A549 (cell line): ENCODE measurements at regions not wholly inside any gene's neighbourhood (a gene's known extent, or its start where the extent isn't known, plus 50 kb on each side); places are given as distances from the start of the nearest gene placed in this dataset.

ENCODE experiments used
- ATAC-seq, 2 experiments: fragments of 200-7000 bp in 1 of 2; fragments of >200 bp in 1 of 2; cut with Nextera tagmentation in 1 of 2; cut with Tn5 transposase in 1 of 2; 3 replicates each; pipeline versions ENCODE4 v1.8.0 to v1.9.1; 2018 to 2020; ENCODE audit warnings: mild to moderate bottlenecking in 1 of 2, moderate library complexity in 1 of 2
- CTCF ChIA-PET: fragments of 300-600 bp; sonication (Branson Sonifier 250); formaldehyde crosslinking; extraction: SDS; loops from one replicate; lab custom pipeline; 2021; ENCODE audit warnings: antibody characterized with exemption, inconsistent platforms; lab: Yijun Ruan, JAX
- POLR2A ChIA-PET: fragments of 350-600 bp; formaldehyde crosslinking; extraction: SDS; loops from one replicate; lab custom pipeline; 2021; ENCODE audit warnings: antibody characterized with exemption, inconsistent platforms; lab: Yijun Ruan, JAX
- DNase-seq, 2 experiments: peaks; one replicate each; pipeline versions ENCODE4 v3.0.0 to v3.0.0-alpha.2; 2011 to 2016; ENCODE audit warnings: low read depth in 1 of 2, low spot score in 1 of 2
- FAIRE-seq: peaks from 2 replicates; lab custom pipeline; 2011; peaks lifted over from hg19 to GRCh38; lab: Jason Lieb, UNC
- H3K27ac ChIP-seq, 2 experiments: fragments of >200 bp; sonication (Bioruptor Twin); formaldehyde crosslinking; 3 replicates each; pipeline ENCODE4 v1.5.1; 2016 to 2017
- H3K4me1 ChIP-seq: fragments of >200 bp; sonication (Bioruptor Twin); formaldehyde crosslinking; 3 replicates; pipeline ENCODE4 v1.6.1; 2016
- H3K4me2 ChIP-seq: fragments of >200 bp; sonication (Bioruptor Twin); formaldehyde crosslinking; 3 replicates; pipeline ENCODE4 v1.6.1; 2016
- H3K4me3 ChIP-seq: fragments of >200 bp; sonication (Bioruptor Twin); formaldehyde crosslinking; 3 replicates; pipeline ENCODE4 v1.5.1; 2016
- H3K9me3 ChIP-seq: fragments of >200 bp; sonication (Bioruptor Twin); formaldehyde crosslinking; 3 replicates; pipeline ENCODE4 v1.6.1; 2016
- BCL3 ChIP-seq: fragments of >200 bp; sonication (Bioruptor Twin); formaldehyde crosslinking; IDR thresholded peaks from 3 replicates; pipeline ENCODE4 v1.6.1; 2016
- CHD4 ChIP-seq: fragments of 200-600 bp; sonication (generic); IDR thresholded peaks from 2 replicates; pipeline ENCODE4 v1.6.1; 2016; ENCODE audit warnings: antibody characterized with exemption, mild to moderate bottlenecking, borderline replicate concordance
- EP300 ChIP-seq, 2 experiments: fragments of >200 bp; sonication (Bioruptor Twin); formaldehyde crosslinking; IDR thresholded peaks; 2 replicates in 1 of 2; 3 replicates in 1 of 2; pipeline ENCODE4 v1.6.1; 2016 to 2017
- FOSB ChIP-seq: fragments of 250-450 bp; sonication (Bioruptor Pico); IDR thresholded peaks from 2 replicates; pipeline ENCODE4 v1.5.0; 2020; ENCODE audit warnings: mild to moderate bottlenecking, moderate library complexity
- HES2 ChIP-seq: fragments of >200 bp; sonication (Bioruptor Twin); formaldehyde crosslinking; IDR thresholded peaks from 2 replicates; pipeline ENCODE4 v1.6.1; 2016
- HMGXB4 ChIP-seq: fragments of 250-450 bp; sonication (Bioruptor Pico); IDR thresholded peaks from 2 replicates; pipeline ENCODE4 v1.5.0; 2021; ENCODE audit warnings: mild to moderate bottlenecking, moderate library complexity, borderline replicate concordance
- HOXA7 ChIP-seq: fragments of 250-450 bp; sonication (Bioruptor Pico); IDR thresholded peaks from 2 replicates; pipeline ENCODE4 v1.5.0; 2020; ENCODE audit warnings: mild to moderate bottlenecking, moderate library complexity
- NPAS2 ChIP-seq: fragments of 250-450 bp; sonication (Bioruptor Pico); IDR thresholded peaks from 2 replicates; pipeline ENCODE4 v1.8.0; 2022; ENCODE audit warnings: mild to moderate bottlenecking, moderate library complexity, borderline replicate concordance
- PHF8 ChIP-seq: fragments of 200-600 bp; sonication (generic); IDR thresholded peaks from 2 replicates; pipeline ENCODE4 v1.6.1; 2016; ENCODE audit warnings: low read depth, mild to moderate bottlenecking, antibody characterized with exemption, moderate library complexity, borderline replicate concordance
- RAD21 ChIP-seq, 2 experiments: fragments of >200 bp in 1 of 2; sonication (Bioruptor Twin) in 1 of 2; formaldehyde crosslinking in 1 of 2; IDR thresholded peaks in 1 of 2; conservative IDR thresholded peaks in 1 of 2; 2 replicates in 1 of 2; 3 replicates in 1 of 2; pipeline ENCODE4 v1.6.1; 2012 to 2018; ENCODE audit warnings: inconsistent platforms in 1 of 2
- RNF2 ChIP-seq: fragments of 200-600 bp; sonication (generic); IDR thresholded peaks from 2 replicates; pipeline ENCODE4 v1.6.1; 2016; ENCODE audit warnings: low read depth, mild to moderate bottlenecking, antibody characterized with exemption, moderate library complexity, borderline replicate concordance
- SREBF2 ChIP-seq: fragments of 450-650 bp; IDR thresholded peaks from 2 replicates; pipeline ENCODE4 v1.6.1; 2014; ENCODE audit warnings: mild to moderate bottlenecking, moderate library complexity
- USF2 ChIP-seq: fragments of 450-650 bp; IDR thresholded peaks from 2 replicates; pipeline ENCODE4 v1.6.1; 2014; ENCODE audit warnings: antibody characterized with exemption
- ZNF302 ChIP-seq: fragments of 250-450 bp; sonication (Bioruptor Pico); IDR thresholded peaks from 2 replicates; pipeline ENCODE4 v1.9.0; 2021; ENCODE audit warnings: inconsistent platforms, mild to moderate bottlenecking, moderate library complexity
- WGBS: methylation state at CpG from one replicate; pipeline ENCODE4 v1.1.6; 2017; ENCODE audit errors: missing lambda C conversion rate; 5-methylcytosine and 5-hydroxymethylcytosine counted together
- TF ChIP-seq, protein P1 (sequence below): fragments of 200-600 bp; sonication (generic); IDR thresholded peaks from 2 replicates; pipeline ENCODE4 v1.6.1; 2016; ENCODE audit warnings: antibody characterized with exemption, mild to moderate bottlenecking, moderate library complexity
- TF ChIP-seq, protein P2 (sequence below): IDR thresholded peaks from 2 replicates; pipeline ENCODE4 v1.6.1; 2012; ENCODE audit warnings: low read depth, borderline replicate concordance

GRCh38 chr1:172957491-172957890 lies 93.2 kb downstream of the TNFSF18 start:
- ChIA-PET CTCF (interaction anchor here (0.7 kb wide), 1 partner anchor 16 kb away, joined by 3 read pairs; no protein-coding TSS in a partner anchor), POLR2A (no interaction called here)
- no peak for ATAC-seq
- Histone ChIP-seq H3K4me2 (no peak overlapping the region), H3K9me3 (peaks cover 2% of the 10 kb centered on the region; the same call in 1 of the 3 replicates), H3K4me1 (peaks cover 15% of the 10 kb centered on the region)
- FAIRE-seq: no peak
- no peak for TF ChIP-seq HOXA7 (CRISPR knock-in tag)
- no peak for TF ChIP-seq NPAS2 (CRISPR knock-in tag)
- TF ChIP-seq USF2: no peak
- TF ChIP-seq, protein P1, sequence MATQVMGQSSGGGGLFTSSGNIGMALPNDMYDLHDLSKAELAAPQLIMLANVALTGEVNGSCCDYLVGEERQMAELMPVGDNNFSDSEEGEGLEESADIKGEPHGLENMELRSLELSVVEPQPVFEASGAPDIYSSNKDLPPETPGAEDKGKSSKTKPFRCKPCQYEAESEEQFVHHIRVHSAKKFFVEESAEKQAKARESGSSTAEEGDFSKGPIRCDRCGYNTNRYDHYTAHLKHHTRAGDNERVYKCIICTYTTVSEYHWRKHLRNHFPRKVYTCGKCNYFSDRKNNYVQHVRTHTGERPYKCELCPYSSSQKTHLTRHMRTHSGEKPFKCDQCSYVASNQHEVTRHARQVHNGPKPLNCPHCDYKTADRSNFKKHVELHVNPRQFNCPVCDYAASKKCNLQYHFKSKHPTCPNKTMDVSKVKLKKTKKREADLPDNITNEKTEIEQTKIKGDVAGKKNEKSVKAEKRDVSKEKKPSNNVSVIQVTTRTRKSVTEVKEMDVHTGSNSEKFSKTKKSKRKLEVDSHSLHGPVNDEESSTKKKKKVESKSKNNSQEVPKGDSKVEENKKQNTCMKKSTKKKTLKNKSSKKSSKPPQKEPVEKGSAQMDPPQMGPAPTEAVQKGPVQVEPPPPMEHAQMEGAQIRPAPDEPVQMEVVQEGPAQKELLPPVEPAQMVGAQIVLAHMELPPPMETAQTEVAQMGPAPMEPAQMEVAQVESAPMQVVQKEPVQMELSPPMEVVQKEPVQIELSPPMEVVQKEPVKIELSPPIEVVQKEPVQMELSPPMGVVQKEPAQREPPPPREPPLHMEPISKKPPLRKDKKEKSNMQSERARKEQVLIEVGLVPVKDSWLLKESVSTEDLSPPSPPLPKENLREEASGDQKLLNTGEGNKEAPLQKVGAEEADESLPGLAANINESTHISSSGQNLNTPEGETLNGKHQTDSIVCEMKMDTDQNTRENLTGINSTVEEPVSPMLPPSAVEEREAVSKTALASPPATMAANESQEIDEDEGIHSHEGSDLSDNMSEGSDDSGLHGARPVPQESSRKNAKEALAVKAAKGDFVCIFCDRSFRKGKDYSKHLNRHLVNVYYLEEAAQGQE: no peak
- TF ChIP-seq PHF8: no peak
- TF ChIP-seq SREBF2: no peak
- TF ChIP-seq RAD21 (conservative IDR thresholded peaks at IDR 0.05 in 1 of 2, IDR thresholded peaks at IDR 0.05 in 1 of 2): no peak
- TF ChIP-seq EP300 (IDR thresholded peaks at IDR 0.05): no peak
- TF ChIP-seq, protein P2, sequence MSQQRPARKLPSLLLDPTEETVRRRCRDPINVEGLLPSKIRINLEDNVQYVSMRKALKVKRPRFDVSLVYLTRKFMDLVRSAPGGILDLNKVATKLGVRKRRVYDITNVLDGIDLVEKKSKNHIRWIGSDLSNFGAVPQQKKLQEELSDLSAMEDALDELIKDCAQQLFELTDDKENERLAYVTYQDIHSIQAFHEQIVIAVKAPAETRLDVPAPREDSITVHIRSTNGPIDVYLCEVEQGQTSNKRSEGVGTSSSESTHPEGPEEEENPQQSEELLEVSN: no peak
- TF ChIP-seq RNF2: no peak
- TF ChIP-seq HES2: no peak
- TF ChIP-seq HMGXB4 (CRISPR knock-in tag): no peak
- no peak for TF ChIP-seq BCL3
- TF ChIP-seq, all 56 proteins: peak for 0
- Histone ChIP-seq H3K27ac (no peak overlapping the region), H3K4me3 (no peak overlapping the region)
- no peak for DNase-seq

GRCh38 chr1:172959571-172959970 lies 91.2 kb downstream of the TNFSF18 start:
- WGBS: 91% methylated on average over 2 of the region's 2 CpGs
- peaks cover 15% of the 10 kb centered on the region for H3K4me1 ChIP-seq
- no peak overlapping the region for H3K4me2 ChIP-seq
- no peak for DNase-seq
- no peak overlapping the region for H3K4me3 ChIP-seq
- peak overlapping the region in 1 of 2 experiments; percentile 45; a peak in 1 of 6 replicates for H3K27ac ChIP-seq
- TF ChIP-seq ZNF302 (CRISPR knock-in tag) (no peak), FOSB (CRISPR knock-in tag) (no peak), NPAS2 (CRISPR knock-in tag) (no peak), CHD4 (no peak)
- POLR2A ChIA-PET: no interaction called here
- peaks cover 3% of the 10 kb centered on the region; the same call in 1 of the 3 replicates for H3K9me3 ChIP-seq
- CTCF ChIA-PET: interaction anchor here (1.4 to 2.0 kb wide), 2 partner anchors 8 to 13 kb away, joined by 3 to 5 read pairs; no protein-coding TSS in a partner anchor
- FAIRE-seq: no peak
- no peak for ATAC-seq
